Mesothelial cell of epicardium (in vitro differentiated cells): ENCODE measurements at regions not wholly inside any gene's neighbourhood (a gene's known extent, or its start where the extent isn't known, plus 50 kb on each side); places are given as distances from the start of the nearest gene placed in this dataset.

ENCODE experiments used
- DNase-seq, 2 experiments: peaks; one replicate each; pipeline ENCODE4 v3.0.0; 2021; ENCODE audit warnings: low spot score in 2 of 2; ENCODE audit not compliant: unreplicated experiment in 2 of 2
- H3K27ac Mint-ChIP-seq: 2 replicates; pipeline ENCODE4 v1.8.0; 2021; ENCODE audit warnings: mixed read lengths
- H3K27me3 Mint-ChIP-seq: 2 replicates; pipeline ENCODE4 v1.8.0; 2021; ENCODE audit warnings: low read depth, mixed read lengths
- H3K36me3 Mint-ChIP-seq: 2 replicates; pipeline ENCODE4 v1.8.0; 2021; ENCODE audit warnings: mixed read lengths
- H3K4me1 Mint-ChIP-seq: 2 replicates; pipeline ENCODE4 v1.8.0; 2021; ENCODE audit warnings: mixed read lengths
- H3K4me3 Mint-ChIP-seq: 2 replicates; pipeline ENCODE4 v1.8.0; 2021; ENCODE audit warnings: mild to moderate bottlenecking, moderate library complexity, mixed read lengths
- H3K9me3 Mint-ChIP-seq: 2 replicates; pipeline ENCODE4 v1.8.0; 2021; ENCODE audit warnings: mixed read lengths
- CTCF ChIP-seq: fragments of 200-600 bp; sonication (generic); IDR thresholded peaks from one replicate; pipeline ENCODE4 v1.5.0; 2021; ENCODE audit warnings: antibody characterized with exemption; ENCODE audit not compliant: unreplicated experiment

GRCh38 chr6:138594758-138595140 is 95.5 kb upstream of the NHSL1 start:
- Mint-ChIP-seq H3K9me3 (no peaks in the 10 kb centered on the region), H3K27ac (no peak overlapping the region), H3K4me3 (no peak overlapping the region), H3K36me3 (no peaks in the 10 kb centered on the region), H3K27me3 (no peaks in the 10 kb centered on the region), H3K4me1 (peaks cover 23% of the 10 kb centered on the region)
- DNase-seq, result no peak
- TF ChIP-seq CTCF, result no peak

- Mint-ChIP-seq H3K4me3 (no peak overlapping the region), H3K27me3 (no peaks in the 10 kb centered on the region), H3K9me3 (no peaks in the 10 kb centered on the region), H3K27ac (no peak overlapping the region), H3K36me3 (no peaks in the 10 kb centered on the region), H3K4me1 (peaks cover 25% of the 10 kb centered on the region)
- TF ChIP-seq CTCF, result no peak
- no peak for DNase-seq
Measured at GRCh38 chr6:138596126-138596525, 96.8 kb upstream of the NHSL1 start.

- TF ChIP-seq CTCF, result no peak
- Mint-ChIP-seq H3K4me1 (peaks cover 25% of the 10 kb centered on the region), H3K27ac (no peak overlapping the region), H3K36me3 (no peaks in the 10 kb centered on the region), H3K4me3 (no peak overlapping the region), H3K9me3 (no peaks in the 10 kb centered on the region), H3K27me3 (no peaks in the 10 kb centered on the region)
- no peak for DNase-seq
Measured at GRCh38 chr6:138596591-138596990, 97.3 kb upstream of the NHSL1 start.

- H3K4me1 Mint-ChIP-seq, result peaks cover 25% of the 10 kb centered on the region
- no peak for DNase-seq
- TF ChIP-seq CTCF, result no peak
- H3K36me3 Mint-ChIP-seq, result no peaks in the 10 kb centered on the region
- no peak overlapping the region for H3K27ac Mint-ChIP-seq
- H3K4me3 Mint-ChIP-seq, result no peak overlapping the region
- H3K9me3 Mint-ChIP-seq, result no peaks in the 10 kb centered on the region
- no peaks in the 10 kb centered on the region for H3K27me3 Mint-ChIP-seq
Measured at GRCh38 chr6:138597336-138597735, 98.0 kb upstream of the NHSL1 start.

GRCh38 chr6:138598562-138599173 is 99.4 kb upstream of the NHSL1 start:
- H3K4me3 Mint-ChIP-seq, result no peak overlapping the region
- H3K27ac Mint-ChIP-seq, result no peak overlapping the region
- H3K27me3 Mint-ChIP-seq, result no peaks in the 10 kb centered on the region
- no peak for DNase-seq
- H3K4me1 Mint-ChIP-seq, result peaks cover 12% of the 10 kb centered on the region
- TF ChIP-seq CTCF, result no peak
- no peaks in the 10 kb centered on the region for H3K9me3 Mint-ChIP-seq
- no peaks in the 10 kb centered on the region for H3K36me3 Mint-ChIP-seq

GRCh38 chr6:138600261-138600660 is 101.0 kb upstream of the NHSL1 start:
- Mint-ChIP-seq H3K4me3 (no peak overlapping the region), H3K9me3 (no peaks in the 10 kb centered on the region), H3K27me3 (no peaks in the 10 kb centered on the region), H3K27ac (no peak overlapping the region), H3K4me1 (peaks cover 6% of the 10 kb centered on the region), H3K36me3 (no peaks in the 10 kb centered on the region)
- no peak for TF ChIP-seq CTCF
- DNase-seq, result no peak
